Panc1 (cell line): ENCODE measurements at regions not wholly inside any gene's neighbourhood (a gene's known extent, or its start where the extent isn't known, plus 50 kb on each side); places are given as distances from the start of the nearest gene placed in this dataset.

ENCODE experiments used
- CTCF ChIP-seq: fragments of 450-650 bp; IDR thresholded peaks from 2 replicates; pipeline ENCODE4 v1.5.1; 2017; ENCODE audit warnings: mild to moderate bottlenecking
- POLR2AphosphoS5 ChIP-seq: IDR thresholded peaks from 2 replicates; pipeline ENCODE4 v1.6.1; 2012; ENCODE audit warnings: mild to moderate bottlenecking, low read depth, low read length, moderate library complexity

DNA sequence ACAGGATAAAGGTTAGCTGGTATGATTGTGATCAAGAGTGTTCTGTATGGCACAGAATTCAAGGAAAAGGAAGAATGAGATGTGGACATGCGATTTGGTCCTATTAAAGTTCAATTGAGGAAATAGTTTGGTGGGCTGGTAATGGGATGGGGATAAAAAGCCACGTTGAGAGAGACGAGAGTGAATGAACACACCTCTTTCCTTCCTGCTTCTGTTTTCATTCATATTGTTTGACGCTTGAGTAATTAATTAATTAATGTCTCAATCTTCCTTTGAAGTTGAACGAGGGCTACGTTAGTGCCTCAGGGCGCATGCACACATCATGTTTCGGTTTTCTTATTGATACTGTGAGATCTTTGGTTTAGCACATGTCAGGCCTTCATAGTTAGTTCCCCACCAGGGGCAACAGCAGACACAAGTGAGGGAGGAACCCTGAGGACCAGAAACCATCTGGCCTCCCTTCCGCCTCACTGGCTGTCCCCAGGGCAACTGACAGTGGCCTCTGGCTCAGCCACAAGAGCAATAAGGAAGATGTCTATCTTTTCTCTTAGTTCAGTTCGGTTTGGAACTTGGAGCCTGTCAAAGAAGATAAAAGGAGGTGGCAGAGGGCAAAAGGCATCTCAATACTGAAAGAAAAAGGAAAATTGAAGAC is 116.0 kb downstream of the LIPG start:
- TF ChIP-seq CTCF (no peak), POLR2AphosphoS5 (no peak)
